ENCODE measurements at regions not wholly inside any gene's neighbourhood (a gene's known extent, or its start where the extent isn't known, plus 50 kb on each side); places are given as distances from the start of the nearest gene placed in this dataset.

DNA sequence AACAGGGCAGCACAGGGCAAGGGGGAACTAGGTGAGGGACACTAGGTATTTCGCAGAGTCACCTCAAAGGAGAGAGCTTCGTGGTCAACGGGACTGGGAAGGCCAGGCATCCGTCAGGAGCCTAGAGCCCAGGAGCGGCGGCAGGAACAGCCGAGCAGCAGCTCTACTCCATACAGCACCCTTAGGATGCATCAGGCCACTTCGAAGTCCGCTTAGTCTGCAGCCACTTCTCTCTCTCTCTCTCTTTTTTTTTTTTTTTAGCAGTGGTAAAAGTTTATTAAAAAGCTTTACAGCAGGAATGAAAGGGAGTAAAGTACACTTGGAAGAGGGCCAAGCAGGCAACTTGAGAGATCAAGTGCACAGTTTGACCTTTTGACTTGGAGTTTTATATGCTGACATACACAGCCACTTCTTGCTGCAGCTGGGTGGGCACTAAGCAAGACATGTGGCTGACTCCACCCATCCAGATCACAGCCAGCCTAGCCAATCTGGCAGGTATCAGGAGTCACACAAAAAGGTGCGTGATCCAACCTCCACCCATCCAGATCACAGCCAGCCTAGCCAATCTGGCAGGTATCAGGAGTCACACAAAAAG is 209.7 kb upstream of the RADX start:
- TF ChIP-seq EZH2phosphoT487 (IDR thresholded peaks at IDR 0.05; ENCODE audit: borderline replicate concordance, low read depth, low read length), result no peak
- TF ChIP-seq, protein P1, sequence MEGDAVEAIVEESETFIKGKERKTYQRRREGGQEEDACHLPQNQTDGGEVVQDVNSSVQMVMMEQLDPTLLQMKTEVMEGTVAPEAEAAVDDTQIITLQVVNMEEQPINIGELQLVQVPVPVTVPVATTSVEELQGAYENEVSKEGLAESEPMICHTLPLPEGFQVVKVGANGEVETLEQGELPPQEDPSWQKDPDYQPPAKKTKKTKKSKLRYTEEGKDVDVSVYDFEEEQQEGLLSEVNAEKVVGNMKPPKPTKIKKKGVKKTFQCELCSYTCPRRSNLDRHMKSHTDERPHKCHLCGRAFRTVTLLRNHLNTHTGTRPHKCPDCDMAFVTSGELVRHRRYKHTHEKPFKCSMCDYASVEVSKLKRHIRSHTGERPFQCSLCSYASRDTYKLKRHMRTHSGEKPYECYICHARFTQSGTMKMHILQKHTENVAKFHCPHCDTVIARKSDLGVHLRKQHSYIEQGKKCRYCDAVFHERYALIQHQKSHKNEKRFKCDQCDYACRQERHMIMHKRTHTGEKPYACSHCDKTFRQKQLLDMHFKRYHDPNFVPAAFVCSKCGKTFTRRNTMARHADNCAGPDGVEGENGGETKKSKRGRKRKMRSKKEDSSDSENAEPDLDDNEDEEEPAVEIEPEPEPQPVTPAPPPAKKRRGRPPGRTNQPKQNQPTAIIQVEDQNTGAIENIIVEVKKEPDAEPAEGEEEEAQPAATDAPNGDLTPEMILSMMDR (conservative IDR thresholded peaks at IDR 0.05; ENCODE audit: low read length), result no peak
- Histone ChIP-seq H3K79me2 (ENCODE audit: insufficient read depth, low read depth, low read length) (no peaks in the 10 kb centered on the region), H3K9me3 (ENCODE audit: low read length) (no peaks in the 10 kb centered on the region), H3K4me1 (ENCODE audit: insufficient read depth, low read length, poor library complexity, severe bottlenecking) (no peaks in the 10 kb centered on the region), H3K36me3 (ENCODE audit: insufficient read depth, low read length) (no peaks in the 10 kb centered on the region), H3K4me3 (ENCODE audit: low read depth, low read length, poor library complexity, severe bottlenecking) (no peak overlapping the region), H3K27ac (ENCODE audit: low read depth, low read length, poor library complexity, severe bottlenecking) (no peak overlapping the region), H3K9me2 (ENCODE audit: insufficient read depth, low read length) (no peaks in the 10 kb centered on the region), H2AFZ (ENCODE audit: low read length) (no peak overlapping the region), H4K20me1 (ENCODE audit: insufficient read depth, low read length) (no peaks in the 10 kb centered on the region), H3K4me2 (ENCODE audit: low read length) (no peak overlapping the region)
- ChIA-PET POLR2A (no interaction called here), CTCF (ENCODE audit: unreplicated experiment) (interaction anchor here (0.5 kb wide), 1 partner anchor 9 kb away, joined by 5 read pairs; no protein-coding TSS in a partner anchor)
- intact Hi-C loops (cut with micrococcal nuclease; ENCODE audit: unreplicated experiment), result no loop called here
- BruUV-seq (replicated peaks), result no TSS peak
- DNase-seq (ENCODE audit: low spot score), result no peak

DNA sequence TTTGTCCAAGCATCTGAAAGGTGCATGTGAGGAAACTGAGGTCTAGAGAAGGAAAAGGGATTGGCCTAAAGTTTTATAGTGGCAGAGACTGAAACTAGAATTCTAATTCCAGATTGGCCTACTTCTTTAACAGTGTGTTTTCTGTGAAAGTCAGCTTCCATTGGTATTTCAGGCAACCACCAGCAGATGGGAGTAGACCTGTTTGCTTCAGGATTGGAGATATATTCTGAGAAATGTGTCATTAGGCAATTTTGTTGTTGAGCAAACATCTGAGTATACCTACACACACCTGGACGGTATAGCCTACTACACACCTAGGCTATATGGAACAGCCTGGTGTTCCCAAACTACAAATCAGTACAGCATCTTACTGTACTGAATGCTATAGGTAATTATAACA is 207.3 kb upstream of the RADX start:
- TF ChIP-seq, protein P1 (conservative IDR thresholded peaks at IDR 0.05; ENCODE audit: low read length), result no peak
- TF ChIP-seq EZH2phosphoT487 (IDR thresholded peaks at IDR 0.05; ENCODE audit: borderline replicate concordance, low read depth, low read length), result no peak
- no peak overlapping the region for H3K4me2 ChIP-seq (ENCODE audit: low read length)
- no TSS peak for BruUV-seq (replicated peaks)
- H3K27ac ChIP-seq (ENCODE audit: low read depth, low read length, poor library complexity, severe bottlenecking), result no peak overlapping the region
- intact Hi-C loops (cut with micrococcal nuclease; ENCODE audit: unreplicated experiment), result no loop called here
- no peaks in the 10 kb centered on the region for H3K36me3 ChIP-seq (ENCODE audit: insufficient read depth, low read length)
- H3K9me2 ChIP-seq (ENCODE audit: insufficient read depth, low read length), result no peaks in the 10 kb centered on the region
- H3K9me3 ChIP-seq (ENCODE audit: low read length), result no peaks in the 10 kb centered on the region
- no peaks in the 10 kb centered on the region for H4K20me1 ChIP-seq (ENCODE audit: insufficient read depth, low read length)
- no peaks in the 10 kb centered on the region for H3K79me2 ChIP-seq (ENCODE audit: insufficient read depth, low read depth, low read length)
- H2AFZ ChIP-seq (ENCODE audit: low read length), result no peak overlapping the region
- no peak for DNase-seq (ENCODE audit: low spot score)
- ChIA-PET CTCF (ENCODE audit: unreplicated experiment) (no interaction called here), POLR2A (no interaction called here)
- no peaks in the 10 kb centered on the region for H3K4me1 ChIP-seq (ENCODE audit: insufficient read depth, low read length, poor library complexity, severe bottlenecking)
- H3K4me3 ChIP-seq (ENCODE audit: low read depth, low read length, poor library complexity, severe bottlenecking), result no peak overlapping the region

DNA sequence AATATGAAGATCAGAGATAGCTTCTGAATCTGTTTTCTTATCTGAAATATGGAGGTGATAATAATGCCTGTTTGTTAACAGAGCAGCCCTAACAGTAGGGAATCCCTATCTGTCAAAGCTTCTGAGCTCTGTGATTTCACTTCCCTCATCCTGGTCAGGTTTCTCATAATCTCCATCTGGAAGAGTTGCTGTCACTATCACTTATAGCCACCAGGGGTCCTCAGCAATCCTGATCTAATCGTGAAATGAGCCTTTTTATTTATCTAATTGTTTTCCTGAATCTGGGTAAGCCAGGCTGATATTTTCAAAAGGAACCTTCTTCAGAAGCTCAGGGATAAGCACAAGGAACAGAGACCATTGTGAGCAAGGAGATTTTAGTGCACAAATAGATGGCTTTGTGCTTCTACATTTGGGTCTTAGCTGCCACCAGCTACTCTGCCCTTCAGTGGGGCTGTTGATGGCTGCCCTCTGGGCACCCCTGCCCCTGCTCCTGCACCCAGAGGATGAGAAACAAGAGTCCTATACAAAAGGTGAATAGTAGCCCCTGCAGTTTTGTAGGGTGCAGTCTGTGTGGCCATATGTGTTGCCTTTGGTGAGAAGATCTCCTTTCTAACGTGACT is 196.4 kb upstream of the RADX start:
- ChIA-PET POLR2A (no interaction called here), CTCF (ENCODE audit: unreplicated experiment) (interaction anchor here (0.7 to 1.4 kb wide), 2 partner anchors 50 to 89 kb away, joined by 3 read pairs; no protein-coding TSS in a partner anchor)
- no peaks in the 10 kb centered on the region for H4K20me1 ChIP-seq (ENCODE audit: insufficient read depth, low read length)
- intact Hi-C loops (cut with micrococcal nuclease; ENCODE audit: unreplicated experiment), result no loop called here
- no peak overlapping the region for H3K4me2 ChIP-seq (ENCODE audit: low read length)
- no peaks in the 10 kb centered on the region for H3K4me1 ChIP-seq (ENCODE audit: insufficient read depth, low read length, poor library complexity, severe bottlenecking)
- no peaks in the 10 kb centered on the region for H3K9me2 ChIP-seq (ENCODE audit: insufficient read depth, low read length)
- no TSS peak for BruUV-seq (replicated peaks)
- peak; percentile 29 for DNase-seq (ENCODE audit: low spot score)
- H3K79me2 ChIP-seq (ENCODE audit: insufficient read depth, low read depth, low read length), result no peaks in the 10 kb centered on the region
- TF ChIP-seq, protein P1 (conservative IDR thresholded peaks at IDR 0.05; ENCODE audit: low read length), result peak; percentile 74
- no peak for TF ChIP-seq EZH2phosphoT487 (IDR thresholded peaks at IDR 0.05; ENCODE audit: borderline replicate concordance, low read depth, low read length)
- H3K9me3 ChIP-seq (ENCODE audit: low read length), result no peaks in the 10 kb centered on the region
- H3K36me3 ChIP-seq (ENCODE audit: insufficient read depth, low read length), result no peaks in the 10 kb centered on the region
- no peak overlapping the region for H2AFZ ChIP-seq (ENCODE audit: low read length)
- no peak overlapping the region for H3K27ac ChIP-seq (ENCODE audit: low read depth, low read length, poor library complexity, severe bottlenecking)
- no peak overlapping the region for H3K4me3 ChIP-seq (ENCODE audit: low read depth, low read length, poor library complexity, severe bottlenecking)
